ENCODE measurements at regions not wholly inside any gene's neighbourhood (a gene's known extent, or its start where the extent isn't known, plus 50 kb on each side); places are given as distances from the start of the nearest gene placed in this dataset.

GRCh38 chr14:23828616-23829015 is 125.0 kb upstream of the DHRS4 start:
- TF ChIP-seq CTCF (IDR thresholded peaks at IDR 0.05) (no peak), EZH2 (IDR thresholded peaks at IDR 0.05; ENCODE audit: borderline replicate concordance, insufficient read depth, low read depth, low read length, poor library complexity, severe bottlenecking) (no peak)

All from B cell (primary cell).